ENCODE measurements at regions not wholly inside any gene's neighbourhood (a gene's known extent, or its start where the extent isn't known, plus 50 kb on each side); places are given as distances from the start of the nearest gene placed in this dataset.

DNA sequence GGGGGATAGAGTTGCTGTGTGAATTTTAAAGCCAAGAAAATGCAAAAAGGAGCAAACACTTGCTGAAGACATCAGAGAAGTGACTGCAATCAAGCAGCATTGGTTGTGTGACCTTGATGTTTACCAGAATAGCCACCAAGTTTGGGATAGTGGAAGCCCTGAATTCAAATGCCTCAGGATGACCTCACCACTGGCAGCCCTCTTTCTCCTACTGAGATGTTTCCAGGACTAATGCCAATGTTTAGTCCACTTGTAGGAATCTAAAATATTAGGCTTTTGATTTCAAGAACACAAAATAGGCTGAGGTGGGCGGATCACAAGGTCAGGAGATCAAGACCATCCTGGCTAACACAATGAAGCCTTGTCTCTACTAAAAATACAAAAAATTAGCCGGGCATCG, 112.2 kb upstream of the NUDT12 start:
- no peak for DNase-seq (ENCODE audit: low spot score)

DNA sequence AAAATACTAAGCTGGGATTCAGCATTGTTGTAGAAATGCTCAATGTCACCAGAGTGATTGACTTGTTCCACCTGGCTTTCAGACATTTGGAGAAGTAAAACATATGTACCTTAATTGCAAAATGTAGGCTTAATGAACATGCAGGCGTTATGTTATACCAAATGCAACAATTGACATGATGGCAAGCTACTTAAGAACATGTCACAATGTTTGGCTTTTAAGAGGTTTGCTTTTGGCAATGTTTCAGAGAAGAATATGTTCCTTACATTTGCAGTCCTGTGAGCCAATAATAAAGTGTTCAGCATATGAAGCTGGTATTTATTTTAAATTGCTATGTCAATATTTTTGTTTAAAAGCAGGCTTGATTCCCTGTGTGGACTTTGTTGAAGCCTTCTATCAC, 111.7 kb upstream of the NUDT12 start:
- DNase-seq (ENCODE audit: low spot score): no peak

DNA sequence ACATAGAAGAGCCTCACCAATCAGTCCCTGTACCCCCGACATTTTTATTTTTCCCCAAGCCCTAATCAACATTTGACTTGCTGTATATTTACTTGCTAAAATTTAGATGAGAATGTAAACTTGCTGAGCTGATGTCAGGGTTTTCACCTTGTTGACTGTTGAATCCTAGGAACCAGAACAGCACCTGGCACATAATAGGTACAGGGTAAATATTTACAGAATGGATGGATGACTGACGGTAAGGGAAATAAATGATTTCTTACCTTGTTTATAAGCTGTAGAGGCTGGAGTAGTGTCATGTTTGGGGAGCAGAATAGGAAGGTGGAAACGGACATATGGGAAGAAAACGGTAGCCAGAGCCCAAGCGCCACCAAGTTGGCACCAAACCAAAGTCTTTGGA, 107.0 kb upstream of the NUDT12 start:
- DNase-seq (ENCODE audit: low spot score): no peak

DNA sequence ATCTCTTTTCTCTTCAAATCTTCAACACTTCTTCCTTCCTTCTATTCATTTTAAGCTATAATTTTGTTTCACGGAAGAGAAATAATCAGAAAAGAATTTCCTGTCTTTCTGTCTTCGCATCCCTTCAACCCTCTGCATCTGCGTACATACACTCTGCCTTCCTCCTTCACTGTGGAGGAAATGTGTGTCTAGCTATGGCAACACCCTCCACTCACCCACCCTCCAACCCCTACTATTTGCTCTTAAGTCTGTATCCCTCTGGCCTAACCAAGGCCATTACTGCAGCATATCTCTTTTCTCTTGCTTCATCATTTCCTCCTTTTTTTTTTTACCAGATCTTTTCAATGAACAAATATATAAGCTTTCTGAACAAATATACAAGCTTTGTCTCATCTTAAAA, 105.7 kb upstream of the NUDT12 start:
- no peak for DNase-seq (ENCODE audit: low spot score)

GRCh38 chr5:103667068-103667467, 104.5 kb upstream of the NUDT12 start:
- DNase-seq (ENCODE audit: low spot score): no peak

DNA sequence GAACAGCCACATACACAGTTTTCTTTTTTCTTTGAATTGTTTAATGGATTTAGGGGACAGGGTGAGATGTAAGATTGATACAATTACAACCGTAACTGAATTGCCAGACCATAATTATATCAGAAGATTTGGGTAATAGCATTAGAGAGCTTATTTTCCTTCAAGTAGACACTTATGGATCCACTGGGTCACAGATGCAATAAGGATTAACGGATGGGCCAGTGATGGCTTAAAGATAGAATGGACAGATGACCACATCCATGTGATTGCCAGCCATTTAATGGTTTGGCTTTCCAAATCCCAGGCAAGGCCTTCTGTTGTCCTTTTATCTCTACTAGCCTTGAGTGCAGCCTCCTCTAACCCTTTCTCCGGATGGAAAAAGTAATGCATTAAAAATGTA, 94.7 kb upstream of the NUDT12 start:
- DNase-seq (ENCODE audit: low spot score): no peak

DNA sequence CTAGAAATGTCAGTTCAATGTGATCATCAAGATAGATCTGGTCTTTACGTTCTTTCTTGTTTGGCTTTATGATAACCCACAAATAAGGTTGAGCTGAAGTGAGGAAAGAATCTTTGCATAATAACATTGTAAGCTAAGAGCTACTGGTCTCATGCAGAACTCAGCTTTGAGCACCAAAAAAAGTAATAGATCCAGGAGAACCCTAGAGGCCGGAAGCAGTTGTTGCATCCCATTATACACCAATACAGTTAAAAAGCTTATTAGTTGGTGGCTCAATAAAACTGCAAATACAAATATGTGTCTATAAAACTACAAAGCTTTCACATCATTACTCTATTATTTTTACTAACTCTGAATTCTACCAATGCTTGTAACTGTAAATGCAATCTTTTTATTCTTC, 85.5 kb upstream of the NUDT12 start:
- DNase-seq (ENCODE audit: low spot score): no peak

DNA sequence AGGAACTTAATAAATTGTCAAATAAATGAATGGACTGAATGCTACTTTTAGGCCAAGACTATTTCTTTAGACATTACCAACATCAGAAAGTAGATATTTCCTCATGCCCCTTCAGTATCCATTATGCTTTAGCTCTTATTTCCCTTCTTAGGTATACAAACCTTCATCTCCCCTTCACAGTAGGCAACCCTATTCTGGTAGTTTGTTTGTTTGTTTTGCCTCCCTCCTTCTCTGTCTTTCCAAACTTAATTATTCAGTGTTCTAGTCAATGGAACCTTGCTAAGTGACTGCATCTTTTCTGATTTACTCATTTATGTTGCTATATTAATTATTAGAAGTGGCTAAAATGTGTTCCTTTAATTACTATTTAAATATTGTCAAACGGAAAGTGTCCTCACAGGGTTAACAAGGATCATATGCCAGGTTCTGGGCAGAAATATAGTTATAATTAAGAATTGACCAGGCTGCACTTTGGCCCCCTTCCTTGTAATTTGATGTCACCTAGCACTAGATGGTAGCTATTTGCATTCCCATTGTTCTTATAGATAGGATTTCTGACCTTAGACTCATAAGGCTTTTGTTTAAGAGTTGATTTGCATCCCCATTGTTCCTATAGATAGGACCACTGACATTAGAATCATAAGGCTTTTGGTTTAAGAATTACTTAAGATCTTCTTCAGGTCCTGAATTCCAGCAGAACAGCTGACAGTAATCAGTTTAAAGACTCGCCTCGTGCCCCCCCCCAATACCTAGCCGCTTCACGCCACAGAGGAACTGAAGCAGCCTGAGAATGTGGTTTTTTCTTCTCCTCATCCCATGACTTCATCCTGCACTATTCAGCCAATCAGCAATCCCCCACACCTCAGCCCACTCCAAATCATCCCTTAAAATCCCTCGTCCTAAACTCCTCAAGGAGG, 84.4 kb upstream of the NUDT12 start:
- no peak for DNase-seq (ENCODE audit: low spot score)

DNA sequence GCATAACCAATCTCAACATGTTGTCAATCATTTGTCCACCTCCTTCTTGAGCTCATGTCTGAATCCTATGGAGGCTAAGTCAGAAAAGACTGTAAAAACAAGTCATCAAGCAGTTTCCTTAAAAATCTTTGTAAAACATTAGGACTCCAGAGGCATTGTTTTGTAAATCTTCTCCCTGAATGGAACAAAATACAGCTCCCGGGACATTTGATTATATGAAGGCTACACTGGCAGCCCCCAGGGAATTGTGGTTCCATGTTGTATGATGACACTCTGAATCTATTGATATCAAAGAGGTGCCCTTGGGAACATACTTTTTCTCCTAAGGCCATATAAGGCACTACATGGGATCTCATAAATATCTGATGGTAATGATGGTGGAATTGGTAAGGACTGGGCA, 83.2 kb upstream of the NUDT12 start:
- DNase-seq (ENCODE audit: low spot score): no peak

DNA sequence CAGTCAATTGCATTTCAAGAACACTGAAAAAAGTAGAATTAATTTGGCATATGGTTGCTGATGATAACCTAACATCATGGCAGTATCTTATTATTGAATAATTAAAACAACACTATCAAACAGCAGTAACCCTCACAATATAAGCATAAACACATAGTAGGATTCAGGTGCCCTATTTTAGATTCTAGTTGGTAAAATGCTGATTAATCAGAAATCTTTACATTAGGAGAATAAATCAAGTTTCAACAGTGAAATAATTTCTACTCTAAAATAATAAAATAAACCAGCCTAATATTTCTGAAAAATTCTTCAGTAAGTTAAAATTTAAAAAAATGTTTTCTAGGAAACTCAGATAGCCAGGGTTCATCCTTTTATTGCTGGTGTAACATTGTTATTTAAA, 76.4 kb upstream of the NUDT12 start:
- DNase-seq (ENCODE audit: low spot score): no peak

GRCh38 chr5:103624675-103625074, 62.1 kb upstream of the NUDT12 start:
- DNase-seq (ENCODE audit: low spot score): no peak

DNA sequence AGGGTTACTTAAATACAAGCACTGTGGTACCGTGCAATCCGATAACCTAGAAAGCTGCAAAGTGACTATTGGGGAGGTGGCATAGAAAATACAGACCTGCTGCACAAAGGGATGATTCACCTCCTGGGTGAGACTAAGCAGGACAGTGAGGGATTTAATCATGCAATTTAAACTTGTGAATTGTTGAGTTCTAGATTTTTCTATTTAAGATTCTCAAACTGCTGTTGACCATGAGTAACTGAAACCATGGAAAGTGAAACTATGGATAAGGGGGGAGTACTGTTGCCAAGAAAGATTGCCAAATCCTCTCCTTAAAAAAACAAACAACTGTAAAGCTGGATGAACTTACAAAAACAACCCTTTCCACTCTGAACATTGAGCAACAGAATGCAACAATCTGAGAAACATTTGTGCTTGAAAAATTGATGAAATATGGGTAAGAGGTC, 61.5 kb upstream of the NUDT12 start:
- DNase-seq (ENCODE audit: low spot score): no peak

- DNase-seq (ENCODE audit: low spot score): no peak
Measured at GRCh38 chr5:103623425-103623824, 60.8 kb upstream of the NUDT12 start.

DNA sequence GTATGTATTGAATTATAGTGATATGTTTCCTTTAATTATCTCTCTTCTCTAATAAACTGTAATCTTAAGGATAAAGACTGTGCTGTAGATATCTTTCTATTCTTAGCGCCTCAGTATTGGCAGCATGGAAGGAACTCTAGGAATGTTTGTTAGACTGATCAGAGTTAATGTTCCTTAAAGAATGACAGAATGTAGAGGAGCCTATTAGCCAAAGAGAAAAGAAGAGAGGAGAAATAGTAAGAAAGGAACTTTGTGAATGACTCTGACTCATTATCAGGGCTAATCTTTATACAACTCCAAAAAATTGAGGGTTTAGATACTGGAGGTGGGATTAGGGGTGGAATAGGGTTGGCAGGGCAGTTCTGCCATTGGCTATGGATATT, 59.0 kb upstream of the NUDT12 start:
- DNase-seq (ENCODE audit: low spot score): no peak

DNA sequence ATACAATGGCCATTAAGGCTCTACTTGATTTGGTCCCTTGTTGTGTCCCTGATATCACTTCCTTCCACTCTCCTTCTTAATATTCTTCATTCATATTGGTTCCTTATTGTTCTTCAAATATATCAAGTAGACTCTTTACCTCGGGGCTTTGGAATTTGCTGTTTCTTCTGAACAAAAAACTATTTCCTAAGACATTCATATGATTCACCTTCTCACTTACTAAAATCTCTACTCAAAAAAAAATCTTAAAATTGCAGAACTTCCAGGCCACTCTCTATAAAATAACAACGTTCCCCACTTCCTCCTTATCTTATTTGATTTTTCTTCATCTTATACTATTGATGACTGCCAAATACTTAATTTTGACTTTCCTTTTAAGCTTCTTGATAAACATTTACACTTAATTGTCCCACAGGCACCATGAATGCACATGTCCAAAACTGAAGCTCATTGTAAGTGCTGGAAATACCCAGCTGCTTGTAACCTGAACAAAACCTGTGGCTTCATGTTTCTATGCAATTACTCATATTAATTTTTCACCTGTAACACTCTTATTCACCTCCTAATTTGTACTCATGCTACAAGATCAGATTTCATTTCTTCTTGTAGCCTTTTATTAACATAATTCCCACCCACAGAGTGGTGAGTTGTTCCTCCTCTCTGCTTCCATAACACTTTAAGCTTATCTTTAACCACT, 58.4 kb upstream of the NUDT12 start:
- no peak for DNase-seq (ENCODE audit: low spot score)

DNA sequence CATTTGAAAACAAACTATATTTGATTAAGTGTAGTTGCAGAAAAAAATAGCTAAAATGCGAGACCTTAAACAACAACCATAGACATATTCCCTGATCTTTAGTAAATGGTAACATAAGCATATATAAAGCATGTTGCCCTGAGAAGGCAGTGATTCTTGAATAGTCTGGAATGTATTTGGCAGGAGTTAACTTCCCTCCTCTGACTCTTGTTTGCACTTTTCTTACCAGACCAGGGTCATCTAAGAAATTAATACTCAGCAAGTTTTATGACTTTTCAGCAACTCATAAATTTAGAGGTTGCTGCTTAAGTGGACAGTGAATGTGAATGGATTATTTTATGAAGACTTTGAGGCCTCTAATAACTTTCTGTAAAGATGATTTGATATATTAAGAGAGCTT, 55.3 kb upstream of the NUDT12 start:
- no peak for DNase-seq (ENCODE audit: low spot score)

DNA sequence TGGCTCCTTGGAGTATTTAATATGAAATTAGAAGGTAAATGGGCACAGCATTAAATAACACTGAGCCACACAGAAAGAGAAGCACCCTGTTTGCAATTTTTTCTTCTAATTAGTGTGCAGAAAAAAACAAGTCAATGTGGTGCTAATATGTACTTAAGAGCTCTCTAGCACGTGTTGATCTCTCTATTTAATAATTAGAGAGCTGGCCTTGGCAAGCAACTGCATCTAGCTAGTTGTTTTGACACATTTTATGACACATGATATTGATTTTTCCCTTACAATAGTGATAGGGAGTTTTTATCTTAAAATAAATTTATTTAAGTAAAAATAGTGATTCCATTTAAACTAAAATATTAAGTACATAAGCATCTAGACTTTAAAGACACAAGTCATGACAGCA, 54.5 kb upstream of the NUDT12 start:
- no peak for DNase-seq (ENCODE audit: low spot score)

- no peak for DNase-seq (ENCODE audit: low spot score)
Measured at GRCh38 chr5:103612545-103612944, 50.0 kb upstream of the NUDT12 start.

All from mucosa of gallbladder (tissue), 1 donor.